Activated CD4-positive, alpha-beta T cell treated with anti-CD3 and anti-CD28 coated beads, Interleukin-2, Interleukin-4, amounts not matched to agents 100 ng/mL and 50 ng/mL, durations not matched to agents 16 hours and 8 hours (primary cell): ENCODE measurements at regions not wholly inside any gene's neighbourhood (a gene's known extent, or its start where the extent isn't known, plus 50 kb on each side); places are given as distances from the start of the nearest gene placed in this dataset.

Experiments used
- DNase-seq: peaks from one replicate; pipeline ENCODE4 v3.0.0-alpha.2; 2020; ENCODE audit warnings: low spot score

DNA sequence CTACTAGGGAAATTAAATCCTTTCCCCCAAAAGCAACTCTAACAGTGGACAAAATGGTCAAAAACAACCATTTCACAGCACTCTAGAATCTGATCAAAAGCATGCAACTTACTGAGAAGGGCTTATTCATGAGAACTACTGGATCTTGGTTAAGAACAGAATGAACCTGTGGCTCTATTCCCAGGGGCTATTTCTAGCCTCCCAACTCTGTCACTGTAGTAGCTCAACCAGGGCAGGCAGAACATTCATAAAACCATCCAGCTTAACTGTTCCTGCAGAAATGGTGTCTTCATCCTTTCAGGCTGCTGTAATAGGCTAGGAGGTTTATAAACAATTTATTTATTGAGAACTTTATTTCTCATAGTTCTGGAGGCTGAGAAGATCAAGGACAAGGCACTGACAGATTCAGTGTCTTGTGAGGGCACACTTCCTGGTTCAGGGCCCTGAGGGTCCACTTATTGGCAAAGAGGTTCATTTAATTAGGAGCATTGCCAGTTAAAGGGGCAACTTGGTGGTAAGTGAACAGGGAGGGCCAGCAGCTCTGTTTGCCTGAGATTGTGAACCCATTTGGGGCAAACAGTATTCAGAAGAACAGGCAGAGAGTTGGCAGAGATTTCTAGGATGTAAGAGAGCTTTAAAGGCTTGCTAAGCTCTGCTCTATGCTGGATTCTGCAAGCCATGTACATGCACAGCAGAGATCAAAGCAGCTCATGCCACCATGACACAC, 238.5 kb upstream of the FBXL7 start:
- no peak for DNase-seq

DNA sequence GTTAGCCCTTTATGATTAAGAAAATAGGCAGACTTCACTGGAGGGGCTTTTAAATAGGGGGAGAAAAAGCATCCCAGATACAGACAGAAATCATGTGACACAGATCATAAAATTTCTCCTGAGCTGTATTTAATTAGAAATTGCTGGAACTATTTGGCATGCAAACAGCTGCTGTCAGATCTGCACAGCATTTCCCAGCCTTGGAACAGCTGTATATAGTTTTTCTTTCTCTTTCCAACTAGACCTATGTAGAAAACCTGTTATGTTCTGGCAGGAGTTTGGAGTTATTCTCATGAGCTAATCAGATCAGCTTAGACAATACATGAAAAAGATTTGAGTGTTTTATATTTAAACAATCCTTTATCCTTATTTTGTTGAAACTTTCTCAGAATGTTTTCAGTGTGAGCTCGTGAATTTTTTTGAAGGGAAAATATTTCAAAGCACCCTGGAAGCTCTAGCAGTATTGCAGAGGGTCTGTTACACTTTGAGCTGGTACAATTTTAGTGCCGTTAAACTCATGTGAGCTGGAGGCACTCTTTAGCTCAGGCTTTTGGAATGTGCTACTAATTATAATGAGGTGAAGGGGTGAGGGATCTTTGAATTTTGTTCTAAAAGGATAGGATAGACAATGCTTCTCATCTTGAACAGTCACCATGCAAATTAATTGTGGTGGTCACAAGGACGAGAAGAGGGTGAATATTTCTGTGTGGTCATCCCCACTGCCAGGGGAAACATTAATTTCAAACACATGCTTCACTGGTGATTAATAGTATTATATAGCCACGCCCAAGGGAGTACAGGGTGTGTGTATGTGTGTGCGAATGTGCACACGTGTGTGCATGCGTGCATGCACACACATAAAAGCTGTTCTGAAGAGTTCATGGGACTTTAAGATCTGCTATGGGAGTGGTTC, 239.4 kb upstream of the FBXL7 start:
- no peak for DNase-seq

DNA sequence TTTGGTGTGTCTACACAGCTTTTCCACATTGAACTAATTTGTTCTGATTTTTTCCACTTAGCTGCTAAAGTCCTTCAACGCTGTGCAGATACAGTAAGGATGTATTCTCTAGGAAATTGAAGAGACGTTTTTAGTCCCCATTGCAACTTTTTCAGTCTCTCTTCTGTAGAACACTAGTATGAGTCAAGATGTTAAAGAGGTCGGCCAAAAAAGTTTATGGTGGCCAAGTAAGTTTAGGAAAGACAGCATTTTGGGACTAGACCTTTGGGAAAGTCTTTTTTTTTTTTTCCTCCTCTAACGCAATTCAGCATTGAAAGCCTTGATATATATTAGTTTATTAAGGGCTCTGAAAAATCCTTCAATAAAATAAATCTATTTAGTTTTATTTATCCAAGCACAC, 243.5 kb upstream of the FBXL7 start:
- DNase-seq: no peak

DNA sequence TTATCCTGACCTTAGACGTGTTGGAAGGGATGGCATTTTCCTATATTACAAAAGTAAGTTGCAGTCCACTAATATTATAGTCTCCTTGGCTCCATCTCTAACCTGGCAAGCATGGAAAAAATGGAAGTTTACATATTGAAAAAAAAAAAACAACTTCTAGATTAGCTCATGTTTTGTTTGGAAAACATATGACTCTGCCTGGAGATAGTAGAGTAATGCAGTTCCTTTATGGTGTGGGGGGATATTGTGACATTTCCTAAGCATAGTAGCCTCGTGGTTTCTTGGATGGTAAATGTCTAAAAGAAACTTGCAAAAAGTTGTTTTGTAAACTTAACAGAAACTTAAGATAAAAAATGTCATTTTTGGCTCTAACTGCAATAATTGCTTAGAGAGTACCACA, 244.4 kb upstream of the FBXL7 start:
- no peak for DNase-seq

DNA sequence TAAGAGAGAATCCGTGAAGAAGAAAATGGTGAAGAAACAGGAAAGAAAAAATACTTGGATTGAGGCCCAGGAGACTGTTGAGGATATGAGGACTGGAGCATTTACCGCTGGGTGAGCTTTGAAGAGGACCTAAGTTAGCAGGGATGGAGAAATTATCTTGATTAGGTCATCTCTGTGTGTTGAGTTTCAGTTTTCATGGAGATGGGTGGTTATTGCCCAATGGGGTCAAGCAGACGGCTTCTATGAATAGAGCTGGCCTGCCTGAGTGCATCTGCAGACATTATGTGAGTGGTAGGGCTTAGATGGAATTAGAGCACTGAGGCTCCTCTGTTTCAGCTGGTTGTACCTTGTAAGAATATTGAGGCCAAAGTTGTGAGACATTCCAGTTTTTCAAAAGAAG, 245.4 kb upstream of the FBXL7 start:
- no peak for DNase-seq

DNA sequence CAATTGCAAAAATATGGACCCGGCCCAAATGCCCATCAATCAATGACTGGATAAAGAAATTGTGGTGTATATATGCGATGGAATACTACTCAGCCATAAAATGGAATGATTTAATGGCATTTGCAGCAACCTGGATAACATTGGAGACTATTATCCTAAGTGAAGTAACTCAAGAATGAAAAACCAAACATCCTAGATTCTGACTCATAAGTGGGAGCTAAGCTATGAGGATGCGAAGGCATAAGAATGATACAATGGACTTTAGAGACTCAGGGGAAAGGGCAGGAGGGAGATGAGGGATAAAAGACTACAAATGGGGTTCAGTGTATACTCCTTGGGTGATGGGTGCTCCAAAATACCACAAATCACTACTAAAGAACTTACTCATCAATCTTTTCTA, 247.6 kb upstream of the FBXL7 start:
- no peak for DNase-seq

DNA sequence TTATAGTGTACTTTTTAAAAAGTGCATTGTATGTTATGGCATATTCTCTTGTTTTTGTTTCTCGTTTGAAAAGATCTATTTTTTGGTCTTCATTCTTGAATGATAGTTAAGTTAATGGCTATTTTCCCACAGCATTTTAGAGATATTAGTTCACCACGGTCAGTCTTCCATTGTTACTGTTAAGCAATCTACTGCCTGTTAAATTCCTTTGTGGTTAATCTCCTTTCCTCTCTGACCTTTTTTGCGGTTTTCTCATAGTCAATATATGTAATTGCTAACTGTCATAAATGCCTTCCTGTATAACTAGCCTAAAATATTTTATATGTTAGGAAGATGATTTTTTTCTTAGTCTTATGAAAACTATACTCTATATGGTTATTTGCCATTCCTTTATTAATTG, 250.8 kb upstream of the FBXL7 start:
- DNase-seq: no peak

DNA sequence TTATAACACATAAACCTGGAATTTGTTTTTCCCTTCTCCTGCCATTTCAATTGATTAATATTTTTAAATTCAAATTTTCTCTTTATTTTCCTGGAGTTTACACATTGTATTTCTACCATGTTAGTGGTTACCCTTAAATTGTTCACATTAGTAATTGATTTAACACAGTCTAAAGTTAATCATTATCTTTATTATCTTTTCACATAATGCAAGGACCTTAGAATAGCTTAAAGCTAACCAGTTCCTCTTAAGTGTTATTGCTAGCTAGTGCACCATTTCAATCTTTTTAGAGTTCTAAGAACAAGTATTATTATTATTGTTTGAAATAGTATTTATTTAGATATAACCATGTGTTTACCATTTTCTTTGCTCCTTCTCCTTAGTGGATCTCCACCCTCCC, 251.2 kb upstream of the FBXL7 start:
- no peak for DNase-seq

DNA sequence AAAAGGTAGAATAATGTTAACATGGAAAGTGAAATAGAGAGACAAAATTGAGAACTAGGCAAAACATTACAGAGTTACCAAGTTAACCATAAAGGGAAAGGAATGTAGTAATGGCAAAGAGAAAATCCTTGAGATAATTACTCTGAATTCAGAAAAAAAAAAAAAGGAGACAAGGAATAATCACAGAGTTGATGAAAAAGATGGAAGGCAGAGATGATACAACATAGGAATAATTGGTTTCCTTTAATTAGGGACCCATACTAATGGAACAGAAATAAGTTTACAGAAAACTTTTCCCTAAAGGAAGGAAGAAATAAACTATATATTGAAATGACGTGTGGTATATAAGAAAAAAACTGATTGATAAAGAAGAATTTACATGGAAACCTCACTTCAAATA, 254.1 kb upstream of the FBXL7 start:
- no peak for DNase-seq

DNA sequence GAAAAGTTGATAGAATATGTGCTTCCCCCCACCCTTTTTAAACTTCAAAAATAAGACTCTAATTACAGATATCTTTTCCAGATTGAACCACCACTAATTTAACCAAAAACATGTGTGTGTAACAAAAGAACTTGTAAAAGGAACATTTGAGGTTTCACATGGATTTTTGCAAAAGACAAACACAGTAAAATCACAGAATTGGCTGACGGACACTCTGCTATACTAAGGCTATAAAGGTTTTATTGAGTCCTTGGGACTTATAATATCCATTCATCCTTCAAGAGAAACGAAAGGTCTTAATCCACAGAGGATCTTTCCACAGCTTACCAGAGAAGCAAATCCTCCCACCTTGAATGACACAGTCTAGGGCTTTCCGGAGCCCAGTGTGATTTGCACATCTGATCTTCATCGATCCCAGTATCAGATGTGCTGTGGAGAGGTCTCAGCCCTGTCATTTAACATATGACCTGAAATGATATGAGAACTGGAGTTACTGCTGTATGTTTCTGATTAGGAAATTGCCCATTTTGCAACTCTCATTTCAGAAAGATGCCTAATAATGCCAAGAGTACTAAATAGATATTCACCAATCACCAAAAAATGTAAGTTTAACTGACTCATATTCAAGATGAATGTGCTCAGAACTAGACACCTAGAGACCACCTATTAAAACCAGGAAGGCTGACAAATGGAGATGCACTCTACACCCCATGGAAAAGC, 256.5 kb upstream of the FBXL7 start:
- no peak for DNase-seq

DNA sequence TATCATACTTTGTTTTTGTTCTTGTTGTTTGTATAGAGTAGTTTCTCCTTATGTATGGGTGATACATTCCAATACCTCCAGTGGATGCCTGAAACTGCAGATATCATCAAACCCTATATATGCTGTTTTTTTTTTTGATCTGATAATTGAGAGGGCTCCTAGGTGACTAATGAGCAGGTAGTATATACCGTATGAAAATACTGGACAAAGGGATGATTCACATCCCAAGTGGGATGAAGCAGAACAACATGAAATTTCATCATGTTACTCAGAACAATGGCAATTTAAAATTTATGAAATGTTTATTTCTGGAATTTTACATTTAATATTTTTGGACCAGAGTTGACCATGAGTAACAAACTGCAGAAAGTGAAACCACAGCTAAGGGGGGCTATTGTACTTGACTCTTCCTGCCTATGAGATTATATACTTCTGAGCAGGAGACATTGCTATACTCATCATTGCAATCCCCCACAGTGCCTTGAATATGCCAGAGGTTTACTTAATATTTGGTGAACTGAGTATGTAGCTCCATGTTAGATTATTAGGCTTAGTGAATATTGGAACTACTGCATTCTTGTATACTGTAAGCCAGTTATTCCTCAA, 258.7 kb upstream of the FBXL7 start:
- DNase-seq: no peak

DNA sequence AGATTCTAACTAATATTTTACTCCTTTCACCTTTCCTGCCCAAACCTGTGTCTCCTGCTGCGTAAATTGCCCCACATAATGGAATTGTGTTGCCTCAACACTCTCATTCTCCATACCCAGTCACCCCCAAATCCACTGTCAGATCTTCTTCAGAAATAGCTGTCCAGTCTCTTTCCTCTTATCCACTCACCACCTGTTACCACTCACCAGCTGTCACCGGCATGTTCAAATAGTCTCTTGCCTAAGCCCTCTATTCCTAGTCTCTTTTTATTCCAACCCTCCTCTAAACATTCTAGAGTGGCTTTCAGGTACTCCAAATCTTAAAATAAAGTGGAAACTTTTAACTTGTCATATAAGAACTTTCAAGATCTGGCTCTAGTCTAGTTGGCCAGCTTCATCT, 262.0 kb upstream of the FBXL7 start:
- DNase-seq: no peak

DNA sequence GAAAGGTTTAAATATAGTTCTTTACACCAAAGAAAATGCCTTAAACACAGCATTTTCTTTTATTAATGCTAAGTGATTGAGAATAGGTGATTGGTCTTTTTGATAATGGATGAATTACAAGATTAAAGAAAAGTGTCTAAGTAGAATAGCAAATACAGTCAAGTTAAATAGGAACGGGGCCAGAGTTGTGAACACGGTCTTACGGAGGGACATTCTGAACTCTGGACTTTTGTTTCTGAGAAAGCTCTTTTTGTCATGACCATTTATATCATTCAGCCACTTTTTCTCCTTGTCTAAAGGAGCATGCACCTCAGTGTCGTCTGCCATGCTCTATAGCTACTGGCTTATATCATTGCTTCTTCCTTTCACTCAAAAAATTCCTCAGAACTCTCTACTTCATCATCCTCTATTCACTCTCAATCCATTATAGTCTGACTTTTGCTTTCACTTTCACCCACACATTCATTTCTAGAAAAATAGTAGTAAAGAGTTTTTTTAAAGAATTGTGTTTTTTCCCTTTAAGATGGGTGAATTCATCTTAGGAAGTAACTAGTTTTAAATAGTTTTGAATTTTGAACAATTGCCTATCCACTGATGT, 263.0 kb upstream of the FBXL7 start:
- DNase-seq: no peak

DNA sequence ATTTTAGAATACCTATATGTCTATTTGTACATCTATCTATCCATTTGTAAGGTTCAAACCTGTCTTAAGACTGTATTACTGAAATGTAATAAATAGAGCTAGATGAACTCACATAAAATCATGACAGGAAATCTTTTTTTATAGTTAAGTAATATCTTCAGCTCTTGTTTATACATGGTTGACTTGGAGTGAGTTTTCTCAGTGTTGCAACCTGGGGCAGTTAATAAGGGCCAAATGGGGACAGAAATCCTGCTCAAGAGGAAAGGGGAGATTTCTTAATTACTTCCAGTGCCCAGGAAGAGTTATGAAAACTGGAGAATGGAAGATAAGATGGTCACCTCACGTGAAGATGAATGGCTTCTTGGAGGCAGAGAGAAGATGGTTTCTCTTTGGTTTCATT, 265.1 kb upstream of the FBXL7 start:
- DNase-seq: no peak

DNA sequence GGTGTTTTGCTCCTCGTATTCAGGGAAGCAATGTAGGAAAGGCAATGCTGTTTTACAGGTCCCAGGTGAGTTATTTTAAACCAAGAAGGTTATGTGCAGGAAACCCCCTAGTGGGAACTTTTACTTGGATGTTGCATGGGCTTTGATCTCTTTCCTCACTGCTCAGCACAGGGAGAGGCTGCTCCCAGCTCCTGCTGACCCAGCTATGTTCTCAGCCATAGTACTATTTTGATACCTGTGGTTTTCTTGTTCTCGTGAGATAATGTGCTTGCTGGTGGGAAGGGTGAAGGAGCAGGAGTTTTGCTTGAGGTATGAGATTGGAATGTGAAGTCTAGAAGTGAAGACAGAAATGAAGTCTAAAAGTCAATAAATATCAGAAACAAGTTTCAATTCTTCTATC, 265.6 kb upstream of the FBXL7 start:
- DNase-seq: no peak

DNA sequence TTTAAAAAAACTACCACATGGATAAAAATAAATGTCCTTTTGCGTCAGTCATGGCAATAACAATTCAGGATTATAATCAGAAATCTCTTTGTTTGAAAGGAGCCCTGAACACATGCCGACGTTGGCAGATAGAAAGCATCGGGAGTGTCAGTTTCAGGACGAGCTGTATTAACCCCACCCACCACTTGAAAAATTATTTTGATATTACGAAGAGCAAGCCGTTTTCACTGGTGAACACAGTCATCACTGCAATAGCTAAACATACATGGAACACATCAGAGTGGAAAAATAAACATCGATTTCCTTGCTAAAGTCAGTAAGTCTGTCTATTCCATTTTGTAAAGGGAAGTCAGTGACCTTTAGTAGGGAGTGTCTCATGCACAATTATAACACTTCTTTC, 266.4 kb upstream of the FBXL7 start:
- DNase-seq: no peak

DNA sequence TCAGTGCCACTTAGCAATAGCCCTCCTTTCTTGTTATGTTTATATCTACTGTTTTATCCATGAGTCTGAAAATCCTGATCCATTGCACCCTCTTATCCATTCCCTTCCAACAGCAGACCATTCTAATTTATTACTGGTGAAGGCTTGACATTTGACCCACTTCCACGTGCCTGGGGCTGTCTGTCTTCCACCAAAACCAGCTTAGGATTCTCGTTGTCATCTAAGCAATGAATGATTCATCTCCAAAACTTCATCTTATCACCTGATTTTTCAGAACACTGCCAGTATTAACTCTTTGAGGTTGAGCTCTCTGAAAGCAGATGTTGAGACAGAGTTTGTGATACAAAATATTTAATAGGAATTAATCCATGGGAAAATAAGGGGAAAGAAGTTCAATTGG, 277.8 kb upstream of the FBXL7 start:
- DNase-seq: no peak

DNA sequence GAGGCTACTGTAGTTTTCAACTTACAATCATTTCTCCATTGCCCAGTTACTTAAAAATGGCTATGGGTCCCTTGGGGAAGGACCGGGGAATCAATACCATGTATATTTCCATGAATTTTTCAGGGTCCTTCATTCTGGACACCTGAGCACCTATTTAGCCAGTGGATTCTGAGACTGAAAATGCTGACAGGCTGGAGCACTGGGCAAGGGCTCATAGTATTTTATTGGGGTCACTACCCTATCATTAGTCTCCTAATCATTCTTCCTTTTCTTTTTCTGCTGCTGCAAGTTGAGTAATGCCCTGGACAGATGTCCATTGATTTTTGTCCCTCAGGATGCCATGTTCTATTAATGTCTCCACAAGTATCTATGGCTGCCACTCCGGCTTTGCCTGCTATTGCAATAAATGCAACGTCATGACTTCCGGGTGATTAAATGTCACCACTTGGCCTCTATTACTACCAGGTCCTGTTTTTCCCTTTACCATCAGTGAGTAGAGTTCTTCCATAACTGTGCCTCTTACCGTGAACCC, 279.3 kb upstream of the FBXL7 start:
- DNase-seq: no peak

DNA sequence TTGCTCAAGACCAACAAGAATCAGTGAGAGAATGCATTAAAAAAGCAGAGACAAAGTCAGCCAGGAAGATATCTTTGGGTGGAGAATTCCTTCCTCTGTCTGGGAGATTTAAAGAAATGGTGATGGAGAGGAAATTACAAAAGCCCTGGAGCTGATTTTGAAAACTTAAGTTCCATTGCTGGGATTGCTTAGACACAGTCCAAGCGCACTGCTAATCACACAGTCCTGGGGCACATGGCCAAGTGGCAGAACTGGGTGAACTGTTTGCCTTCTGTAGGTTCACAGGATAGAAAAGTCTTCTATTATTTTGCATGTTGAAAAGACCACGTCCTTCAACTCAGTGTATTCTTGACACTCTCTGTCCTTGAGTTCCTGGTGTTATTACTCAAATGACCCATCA, 284.9 kb upstream of the FBXL7 start:
- DNase-seq: no peak

DNA sequence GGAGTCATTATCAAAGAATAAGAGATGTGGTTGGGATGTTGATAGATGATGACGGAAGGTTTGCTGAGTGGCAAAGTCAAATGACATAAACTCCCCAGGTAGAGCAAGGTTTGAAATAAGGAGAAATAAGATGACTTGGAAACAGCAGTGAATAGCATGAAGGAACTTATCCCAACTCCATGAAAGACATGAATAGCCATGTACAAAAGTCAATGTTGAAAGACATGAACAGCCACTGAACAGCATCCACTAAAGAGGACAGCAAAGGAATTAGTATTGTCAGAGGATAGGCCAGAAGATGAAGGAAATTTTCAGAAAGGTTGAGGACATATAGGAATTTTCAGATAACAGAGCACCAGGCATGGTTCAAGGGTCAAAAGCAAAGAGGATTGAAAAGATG, 286.0 kb upstream of the FBXL7 start:
- DNase-seq: no peak

DNA sequence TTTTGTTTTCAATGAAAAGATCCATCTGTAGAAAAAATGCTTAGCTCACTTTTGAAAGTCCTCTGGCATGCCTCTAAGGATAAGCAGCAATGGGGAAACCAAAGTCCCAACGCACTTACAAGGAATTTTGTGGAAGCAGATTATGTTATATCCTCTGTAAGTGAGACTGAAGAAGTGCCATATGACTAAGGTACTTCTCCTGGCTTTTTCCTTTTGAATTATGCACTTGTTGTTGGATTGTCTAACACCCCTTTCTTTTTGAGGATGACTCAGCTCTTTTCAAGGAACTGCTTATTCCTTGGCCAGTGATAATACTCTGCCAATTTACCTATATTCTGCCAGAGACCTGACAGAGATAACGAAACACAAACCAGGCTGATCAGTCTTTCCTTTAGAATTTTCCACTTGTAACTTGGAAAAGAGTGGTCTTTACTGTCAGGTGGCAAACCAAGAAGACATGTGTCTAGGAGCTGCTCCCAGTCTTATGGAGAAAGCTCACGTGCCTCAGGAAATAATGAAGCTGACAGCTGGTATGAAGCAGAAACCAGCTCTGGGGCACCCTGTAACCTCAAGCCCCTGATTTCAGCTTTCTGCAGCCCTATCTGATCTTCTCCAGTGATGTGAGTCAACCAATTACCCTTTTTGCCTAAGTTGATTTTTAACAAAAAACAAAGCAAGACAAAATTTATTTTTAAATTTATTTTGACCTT, 290.8 kb upstream of the FBXL7 start:
- DNase-seq: no peak
